GM19240 (cell line): ENCODE measurements at regions not wholly inside any gene's neighbourhood (a gene's known extent, or its start where the extent isn't known, plus 50 kb on each side); places are given as distances from the start of the nearest gene placed in this dataset.
A peak's percentile ranks its signal among the peaks of the same experiment; 100 is the strongest.
"Not testable (repeated sequence)": the region's sequence is repeated elsewhere in the genome, so short reads cannot be mapped to it uniquely, and the experiment has no call there.

Experiments
- DNase-seq: peaks from one replicate; pipeline ENCODE4 v3.0.0; 2011; ENCODE audit warnings: low spot score; ENCODE audit not compliant: insufficient read length

DNA sequence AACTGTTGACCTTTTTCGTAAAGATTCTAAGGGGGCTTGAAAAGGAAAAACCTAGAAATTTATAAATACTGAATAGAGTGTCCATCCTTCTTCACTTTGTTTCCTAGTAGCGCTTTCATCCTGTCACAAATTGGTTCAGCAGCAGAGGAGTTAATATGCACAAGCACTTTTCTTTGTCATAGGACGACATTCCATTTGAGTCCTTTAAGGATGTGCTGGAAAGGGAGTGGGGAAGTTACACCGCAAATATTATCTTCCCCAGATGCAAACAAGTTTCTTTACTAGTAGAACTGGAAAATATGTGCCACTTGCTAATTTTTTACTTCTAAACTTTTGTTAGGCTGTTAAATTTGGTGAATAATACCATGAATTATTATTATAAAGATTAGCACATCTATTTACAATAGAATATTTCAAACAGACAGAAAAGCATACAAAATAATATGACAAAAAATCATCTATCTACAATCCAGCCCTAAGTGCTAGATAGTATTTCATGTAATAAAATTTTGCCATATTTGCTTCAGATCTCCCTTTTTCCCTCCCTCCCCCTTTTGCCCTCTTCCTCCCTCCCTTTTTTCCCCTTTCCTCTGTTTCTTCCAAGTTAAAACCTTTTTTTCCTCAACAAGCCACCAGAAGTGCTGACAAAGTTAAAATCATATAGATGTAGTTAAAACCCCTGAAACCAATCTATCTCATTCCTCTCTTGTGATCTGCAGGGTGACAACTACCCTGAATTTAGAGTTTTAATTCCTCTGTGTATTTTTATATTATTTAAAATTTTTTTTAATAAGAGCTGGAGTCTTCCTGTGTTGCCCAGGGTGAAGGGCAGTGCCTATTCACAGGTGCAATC lies 50.5 kb upstream of the MAP4K3 start:
- DNase-seq: no peak

DNA sequence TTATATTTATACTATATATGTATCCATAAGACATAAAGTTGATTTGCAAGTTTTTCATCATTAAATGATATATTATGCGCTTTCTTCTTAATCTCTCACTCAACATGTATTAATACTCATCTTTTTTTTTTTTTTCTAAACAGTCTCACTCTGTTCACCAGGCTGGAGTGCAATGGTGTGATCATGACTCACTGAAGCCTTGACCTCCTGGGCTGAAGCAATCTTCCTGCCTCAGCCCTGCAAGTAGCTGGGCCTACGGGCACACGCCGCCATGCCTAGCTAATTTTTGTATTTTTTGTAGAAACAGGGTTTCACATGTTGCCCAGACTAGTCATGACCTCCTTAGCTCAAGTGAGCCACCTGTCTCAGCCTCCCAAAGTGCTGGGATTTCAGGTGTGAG lies 51.4 kb upstream of the MAP4K3 start:
- no peak for DNase-seq

DNA sequence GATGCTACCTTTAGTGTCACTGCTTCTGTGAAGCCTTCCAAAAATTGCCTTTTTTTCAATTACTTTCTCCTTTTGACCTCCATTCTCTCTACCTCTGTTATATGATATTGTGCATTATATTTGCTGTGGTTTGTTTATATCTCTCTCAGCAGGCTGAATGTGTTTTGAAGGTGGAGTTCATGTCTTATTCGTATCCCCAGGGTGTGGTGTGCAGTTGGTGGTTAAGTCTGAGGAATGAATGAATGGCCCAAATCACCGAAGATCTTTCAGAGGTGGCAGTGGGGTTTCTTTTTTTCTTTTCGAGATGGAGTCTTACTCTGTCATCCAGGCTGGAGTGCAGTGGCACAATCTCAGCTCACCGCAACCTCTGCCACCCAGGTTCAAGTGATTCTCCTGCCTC lies 53.5 kb upstream of the MAP4K3 start:
- no peak for DNase-seq

DNA sequence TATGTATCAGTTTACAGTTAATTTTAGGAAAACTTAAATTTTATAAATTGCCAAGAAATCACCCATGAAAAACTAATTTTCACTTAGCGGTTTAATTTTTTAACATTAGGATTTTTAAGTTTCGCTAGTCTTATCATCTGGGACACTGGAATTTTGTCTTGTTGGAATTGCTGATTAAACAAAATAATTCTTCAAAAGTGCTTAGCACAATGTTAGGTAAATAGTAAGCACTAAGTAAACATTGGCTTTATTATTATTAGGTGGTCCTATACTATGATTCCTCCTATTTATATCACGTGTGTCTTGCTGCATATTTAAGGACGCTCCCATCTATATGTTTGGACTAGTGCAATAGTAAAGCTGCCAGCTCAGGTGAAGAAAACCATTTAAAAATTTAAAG lies 54.6 kb upstream of the MAP4K3 start:
- no peak for DNase-seq

DNA sequence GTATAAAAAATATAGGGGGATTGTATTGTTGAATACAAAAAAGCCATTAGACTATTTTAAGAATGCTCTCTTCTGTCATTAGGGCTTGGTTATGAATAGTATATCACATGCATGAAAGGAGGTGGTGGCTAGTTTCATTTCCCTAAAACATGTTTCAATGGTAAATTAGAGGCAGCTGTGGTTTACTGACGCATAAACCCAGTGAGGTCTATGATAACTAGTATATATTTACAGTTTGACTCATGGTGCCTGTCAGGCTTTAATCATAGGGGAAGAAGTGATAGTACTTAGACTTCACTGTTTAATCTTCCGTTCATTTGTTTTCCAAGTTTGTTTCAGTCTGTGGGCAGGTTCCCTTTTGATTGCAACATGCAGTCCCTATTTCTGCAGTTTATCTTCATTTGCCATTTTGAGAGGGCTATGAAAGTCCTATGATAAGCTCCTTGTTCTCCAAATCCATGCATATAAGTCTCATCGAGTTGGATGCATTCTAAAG lies 55.1 kb upstream of the MAP4K3 start:
- peak; percentile 60 for DNase-seq

DNA sequence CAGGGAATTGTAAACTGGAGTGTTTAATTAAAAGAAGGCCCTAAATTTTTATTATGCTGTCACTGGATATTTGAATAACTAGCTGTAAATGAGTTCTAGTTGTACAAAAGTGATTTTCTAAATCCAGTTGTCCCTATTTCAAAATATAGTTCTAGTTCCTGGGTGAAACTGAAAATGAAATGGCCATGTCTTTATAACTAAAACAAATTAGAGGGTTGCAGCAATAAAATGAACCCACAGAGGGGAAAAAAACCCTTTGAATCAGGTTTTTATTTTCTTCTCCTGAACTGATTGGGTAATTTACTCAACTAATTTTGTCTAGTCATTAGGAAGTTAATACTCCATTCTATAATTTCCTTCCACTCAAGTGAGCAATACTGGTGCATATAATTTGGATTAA lies 55.6 kb upstream of the MAP4K3 start:
- DNase-seq: no peak

DNA sequence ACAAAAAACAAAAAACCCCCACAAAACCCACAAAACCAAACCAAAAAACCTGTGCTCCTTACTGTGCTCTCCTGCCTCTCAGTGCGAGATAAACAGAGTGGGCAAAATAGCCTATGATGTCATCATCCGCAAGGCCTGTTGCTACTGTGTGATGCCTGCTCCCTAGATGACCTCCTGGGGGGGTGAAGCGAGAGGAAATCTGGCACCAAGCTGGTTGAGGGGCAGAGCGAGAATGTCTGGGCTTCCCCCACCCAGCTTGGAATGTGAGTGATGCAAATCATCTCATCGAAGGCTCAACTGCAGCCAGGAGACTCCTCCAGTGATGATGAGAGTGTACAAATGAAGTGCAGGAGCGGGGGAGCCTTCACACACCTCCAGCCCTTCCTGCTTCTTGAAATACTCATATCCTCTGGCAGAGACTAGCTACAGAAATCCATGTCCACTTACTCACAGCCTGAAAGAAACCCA lies 57.7 kb upstream of the MAP4K3 start:
- DNase-seq: no peak

DNA sequence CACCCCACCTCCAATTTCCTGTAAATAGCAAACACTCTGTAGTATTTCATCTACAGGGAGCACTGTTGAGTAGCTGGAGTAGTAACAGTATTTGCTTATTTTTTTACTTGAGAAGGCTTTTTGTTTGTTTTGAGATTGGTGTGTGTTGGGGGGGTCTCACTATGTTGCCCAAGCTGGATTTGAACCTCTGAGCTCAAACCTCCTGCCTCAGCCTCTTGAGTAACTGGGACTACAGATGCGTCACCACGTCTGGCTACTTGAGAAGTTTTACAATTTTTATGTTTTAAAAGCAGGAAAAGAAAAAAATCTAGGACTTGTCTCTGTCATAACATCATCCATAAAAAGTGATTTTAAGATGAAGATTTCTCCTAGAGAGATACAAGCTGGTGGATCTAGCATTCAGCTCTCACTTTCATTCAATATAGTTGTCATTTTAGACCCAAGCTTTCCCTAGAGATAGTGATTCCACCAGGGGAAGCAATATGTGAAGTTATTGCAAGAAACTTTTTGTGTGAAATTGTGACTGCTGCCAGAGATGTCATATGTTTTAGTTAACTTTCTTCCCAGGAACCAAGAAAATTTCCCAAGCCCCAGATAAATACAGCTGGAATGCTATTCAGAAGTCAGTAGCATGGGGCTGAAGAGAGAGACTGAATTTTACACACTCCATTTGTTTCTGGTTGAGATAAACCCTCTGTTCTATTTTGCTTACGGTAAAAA lies 60.2 kb upstream of the MAP4K3 start:
- DNase-seq: no peak

DNA sequence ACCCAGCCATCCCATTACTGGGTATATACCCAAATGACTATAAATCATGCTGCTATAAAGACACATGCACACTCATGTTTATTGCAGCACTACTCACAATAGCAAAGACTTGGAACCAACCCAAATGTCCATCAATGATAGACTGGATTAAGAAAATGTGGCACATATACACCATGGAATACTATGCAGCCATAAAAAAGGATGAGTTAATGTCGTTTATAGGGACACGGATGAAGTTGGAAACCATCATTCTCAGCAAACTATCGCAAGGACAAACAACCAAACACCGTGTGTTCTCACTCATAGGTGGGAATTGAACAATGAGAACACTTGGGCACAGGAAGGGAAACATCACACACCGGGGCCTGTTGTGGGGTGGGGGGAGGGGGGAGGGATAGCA lies 61.1 kb upstream of the MAP4K3 start:
- not testable (repeated sequence) for DNase-seq

DNA sequence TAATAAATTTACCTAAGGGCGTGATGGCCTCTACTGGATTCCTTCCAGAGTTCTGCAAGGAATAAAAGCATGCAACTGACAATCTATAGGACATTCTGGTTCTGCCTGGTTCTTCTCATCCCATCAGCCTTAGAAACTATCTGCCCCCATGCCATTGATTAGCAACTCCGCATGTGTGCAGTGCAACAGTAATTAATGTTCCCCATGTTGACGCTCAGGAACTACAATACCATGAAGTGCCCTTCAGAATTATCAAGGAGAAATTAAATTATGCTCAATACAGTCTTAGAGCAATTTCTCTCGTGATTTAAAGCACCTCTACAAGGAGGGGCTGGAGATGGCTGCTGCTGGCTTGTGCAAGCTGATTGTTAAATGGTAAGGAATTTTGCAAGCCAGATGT lies 61.7 kb upstream of the MAP4K3 start:
- DNase-seq: no peak

DNA sequence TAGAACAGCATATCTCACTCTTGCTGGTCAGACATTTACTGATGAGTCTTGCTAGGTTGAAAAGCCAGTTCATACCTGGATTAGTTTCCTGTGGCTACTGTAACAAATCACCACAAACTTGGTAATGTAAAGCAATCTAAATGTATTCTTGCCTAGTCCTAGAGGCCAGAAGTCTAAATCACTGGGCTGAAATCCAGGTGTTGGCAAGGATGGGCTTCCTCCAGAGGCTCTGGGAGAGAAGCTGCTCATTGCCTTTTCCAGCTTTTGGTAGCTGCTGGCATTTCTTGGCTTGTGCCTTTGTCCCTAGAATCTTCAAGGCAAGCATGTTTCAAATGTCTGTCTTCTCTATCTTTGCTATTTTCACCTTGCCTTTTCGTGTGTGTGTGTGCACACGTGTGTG lies 62.3 kb upstream of the MAP4K3 start:
- DNase-seq: no peak

DNA sequence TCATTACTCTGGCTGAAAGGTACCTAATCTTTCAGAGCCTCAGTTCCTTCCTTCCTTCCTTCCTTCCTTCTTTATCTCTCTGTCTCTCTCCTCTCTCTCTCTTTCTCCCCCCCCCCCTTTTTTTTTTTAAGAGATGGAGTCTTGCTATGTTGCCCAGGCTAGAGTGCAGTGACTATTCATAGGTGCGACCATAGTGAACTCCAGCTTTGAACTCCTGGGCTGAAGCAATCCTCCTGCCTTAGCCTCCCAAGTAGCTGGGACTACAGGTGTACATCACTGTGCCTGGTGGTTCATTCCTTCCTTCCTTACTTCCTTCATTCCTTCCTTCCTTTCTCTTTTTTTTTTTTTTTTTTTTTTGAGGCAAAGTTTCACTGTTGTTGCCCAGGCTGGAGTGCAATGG lies 64.3 kb upstream of the MAP4K3 start:
- no peak for DNase-seq

DNA sequence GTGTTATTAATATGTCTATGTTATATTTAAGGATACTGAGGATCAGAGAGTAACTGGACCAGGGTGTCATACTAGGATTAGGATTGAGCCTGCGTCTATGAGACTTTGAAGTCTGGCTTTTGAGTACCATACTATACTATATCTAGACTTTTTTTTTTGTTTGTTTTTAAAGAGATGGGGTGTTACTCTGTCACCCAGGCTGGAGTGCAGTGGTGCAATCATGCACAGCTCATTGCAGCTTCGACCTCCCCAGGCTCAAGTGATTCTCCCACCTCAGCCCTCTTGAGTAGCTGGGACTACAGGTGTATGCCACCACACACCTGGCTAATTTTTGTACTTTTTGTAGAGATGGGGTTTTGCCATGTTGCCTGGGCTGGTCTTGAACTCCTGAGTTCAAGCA lies 66.2 kb upstream of the MAP4K3 start:
- no peak for DNase-seq

DNA sequence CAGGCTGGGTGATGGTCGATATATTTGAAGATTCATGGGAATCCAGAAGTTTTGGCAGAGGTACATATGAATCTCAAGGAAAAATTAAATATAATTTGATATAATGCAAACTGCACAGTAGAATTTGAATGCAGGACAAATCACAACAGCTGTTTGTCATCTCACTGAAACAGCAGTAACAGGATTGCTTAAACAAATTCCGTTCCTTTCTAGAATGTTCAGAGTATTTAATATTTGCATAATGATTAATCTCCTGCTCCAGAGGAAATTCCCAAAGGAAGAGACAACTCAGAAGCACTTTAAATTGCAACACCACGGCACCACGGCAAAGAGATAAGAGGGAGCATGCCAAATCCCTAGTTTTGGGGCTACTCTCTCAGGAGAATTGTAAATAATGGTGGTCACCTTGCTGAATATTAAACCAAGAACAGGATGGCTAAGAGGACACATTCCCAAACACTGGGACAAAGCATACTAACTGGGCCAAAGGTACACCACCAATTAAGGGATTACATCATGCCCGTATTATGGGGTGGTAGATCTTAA lies 67.8 kb upstream of the MAP4K3 start:
- DNase-seq: no peak

DNA sequence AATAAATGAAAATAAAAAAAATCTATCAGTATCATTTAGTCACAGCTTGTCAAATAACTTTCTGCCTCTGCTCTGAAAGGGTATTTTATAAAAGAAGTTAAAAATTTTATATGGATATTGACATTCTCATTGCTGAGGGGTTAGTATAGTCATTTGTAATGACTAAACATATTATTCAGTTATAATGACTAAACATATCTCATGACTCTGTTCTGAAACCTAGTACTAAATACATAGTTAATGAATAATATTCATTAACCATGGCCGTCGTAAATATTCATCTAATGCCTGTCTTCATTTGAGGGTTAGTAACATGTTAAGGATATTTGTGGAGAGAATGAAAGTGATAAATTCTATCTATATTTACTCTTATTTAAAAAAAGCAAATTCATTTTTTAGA lies 69.1 kb upstream of the MAP4K3 start:
- DNase-seq: no peak

DNA sequence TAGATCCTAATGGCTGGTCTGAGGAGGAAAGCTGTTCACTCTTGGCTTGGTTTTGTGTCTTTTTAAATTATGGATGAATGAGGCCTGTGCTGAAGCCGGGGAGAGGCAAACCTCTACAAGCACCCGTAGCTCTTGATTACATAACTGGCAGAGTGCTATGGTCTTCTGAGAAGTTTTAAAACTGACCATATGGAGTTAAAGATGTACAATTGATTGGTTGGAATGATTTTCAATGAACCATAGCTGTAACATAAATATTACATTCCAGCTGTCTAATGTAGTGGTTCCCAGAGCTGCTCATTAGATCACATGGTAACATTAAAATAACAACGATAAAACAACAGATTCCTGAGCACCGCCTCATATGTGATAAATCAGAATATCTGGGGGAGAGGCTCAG lies 71.1 kb upstream of the MAP4K3 start:
- DNase-seq: no peak

DNA sequence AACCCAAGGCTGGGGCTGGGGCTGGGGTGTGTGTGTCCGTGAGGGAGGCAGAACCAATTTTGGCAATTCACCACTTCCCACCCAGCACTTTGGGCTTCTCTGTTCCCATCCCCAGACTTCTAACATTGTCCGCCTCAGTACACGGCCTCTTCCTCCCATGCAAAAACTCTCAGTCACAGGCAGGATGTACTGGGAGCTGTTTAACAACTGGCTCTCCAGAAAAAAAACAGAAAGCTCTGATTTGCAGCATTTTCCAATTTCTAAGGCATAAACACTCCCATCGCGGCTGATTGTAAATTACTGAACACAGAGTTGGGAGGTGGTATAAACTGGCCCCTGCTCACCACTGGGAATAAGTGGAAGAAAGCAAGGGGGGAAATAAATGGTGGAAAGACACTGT lies 73.1 kb upstream of the MAP4K3 start:
- DNase-seq: no peak

DNA sequence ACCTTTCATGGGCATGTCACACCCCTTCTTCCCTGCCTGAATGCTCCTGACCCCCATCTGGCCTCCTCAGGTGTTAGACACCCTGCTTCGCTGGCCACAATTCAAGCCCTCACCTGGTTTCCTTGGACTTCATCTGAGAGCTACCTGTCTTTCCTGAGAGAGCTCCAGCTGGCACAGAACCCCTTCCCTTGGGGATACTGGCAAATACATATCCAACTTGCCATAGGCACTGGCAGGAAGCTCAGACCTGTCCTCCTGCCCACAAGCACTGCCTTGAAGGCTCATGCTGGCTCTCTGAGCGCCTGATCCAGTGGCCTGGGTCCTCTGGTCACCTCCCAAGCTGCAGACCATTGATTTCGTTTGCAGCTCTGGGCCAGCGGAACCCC lies 74.1 kb upstream of the MAP4K3 start:
- DNase-seq: no peak

DNA sequence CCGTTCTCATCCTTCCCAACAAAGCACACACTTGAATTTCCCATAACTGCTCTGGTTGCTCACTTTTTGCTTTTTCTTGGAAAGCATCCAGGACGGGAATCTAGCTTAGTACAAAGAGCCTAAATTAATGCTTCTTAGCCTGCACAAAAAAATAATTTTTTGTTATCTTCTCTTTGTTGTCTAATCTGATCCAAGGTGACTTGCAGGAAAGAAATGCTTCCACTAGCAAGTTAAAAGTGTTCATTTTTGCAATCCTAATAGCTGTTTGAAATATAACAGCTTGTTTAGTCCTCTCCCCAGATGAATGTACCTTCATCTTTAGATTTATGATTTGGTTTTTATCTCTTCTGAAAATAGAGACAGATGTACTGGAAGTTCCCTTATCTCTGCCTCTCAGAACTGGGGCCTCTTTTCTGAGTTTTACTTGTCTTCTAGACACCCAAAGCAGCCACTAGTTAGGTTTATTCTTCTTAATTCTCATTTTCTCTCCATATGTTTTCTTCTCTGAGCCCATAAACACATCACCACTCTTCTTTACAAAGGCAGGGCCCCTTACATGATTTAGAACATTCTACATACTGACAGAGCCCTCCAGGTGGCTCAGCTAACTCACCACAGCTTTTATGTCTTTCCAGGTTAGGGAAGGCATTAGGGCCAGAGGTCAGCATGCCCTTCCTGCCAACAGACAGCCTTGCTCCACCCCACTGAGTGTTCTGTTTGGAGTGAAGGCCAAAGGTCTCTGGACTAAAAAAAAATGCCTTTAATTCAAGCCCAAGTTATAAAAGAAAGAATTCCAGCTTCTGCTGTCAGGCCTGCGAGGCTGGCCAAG lies 74.7 kb upstream of the MAP4K3 start:
- no peak for DNase-seq

DNA sequence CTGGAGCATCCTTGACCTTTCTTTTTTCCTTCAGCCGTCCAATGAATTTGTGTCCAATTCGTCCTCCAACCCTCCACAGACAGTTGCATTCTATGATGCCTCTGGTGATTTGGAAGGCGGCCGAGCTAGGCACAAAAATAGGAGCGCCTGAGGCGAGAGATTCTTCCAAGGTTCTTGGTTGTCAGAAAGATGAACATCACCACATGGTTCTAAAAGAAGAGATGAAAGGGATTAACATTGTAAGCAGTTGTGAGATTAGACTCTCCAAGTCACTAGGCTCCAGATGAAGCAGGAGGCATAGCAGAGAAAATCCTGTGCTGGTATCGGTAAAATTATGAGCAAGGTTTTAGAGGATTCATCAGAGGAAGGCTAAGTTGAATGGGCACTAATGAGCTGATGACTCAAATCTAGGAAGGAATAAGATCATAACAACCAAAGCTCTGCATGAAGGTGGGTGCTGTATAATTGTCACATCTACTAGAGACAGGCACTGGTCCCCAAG lies 75.4 kb upstream of the MAP4K3 start:
- DNase-seq: no peak

DNA sequence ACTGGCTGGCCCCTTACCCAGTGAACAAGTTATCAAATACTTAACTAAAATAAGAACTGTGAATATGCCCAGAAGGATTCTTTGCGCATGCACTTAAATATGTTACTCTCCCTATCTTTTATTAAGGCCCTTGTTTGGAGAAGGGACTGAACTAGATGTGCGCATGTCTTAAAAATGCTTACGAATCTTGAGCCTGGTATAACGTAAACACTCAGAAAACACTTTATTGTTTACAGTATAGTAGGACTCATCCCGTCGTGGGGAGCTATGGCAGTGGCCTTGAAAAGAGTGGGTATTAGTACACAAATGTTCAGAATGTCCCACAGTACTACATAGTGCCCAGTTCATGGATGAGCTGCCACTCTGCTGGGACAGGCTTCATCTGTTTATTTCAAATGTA lies 75.9 kb upstream of the MAP4K3 start:
- DNase-seq: no peak
